IPS-18c (cell line): ENCODE measurements at regions not wholly inside any gene's neighbourhood (a gene's known extent, or its start where the extent isn't known, plus 50 kb on each side); places are given as distances from the start of the nearest gene placed in this dataset.
"Not testable (repeated sequence)": the region's sequence is repeated elsewhere in the genome, so short reads cannot be mapped to it uniquely, and the experiment has no call there.

Experiments
- H3K4me3 ChIP-seq: 2 replicates; pipeline ENCODE4 v1.7.0; 2013; ENCODE audit warnings: low read depth, mild to moderate bottlenecking, low read length, moderate library complexity; ENCODE audit not compliant: insufficient read depth
- H3K9me3 ChIP-seq: one replicate; pipeline ENCODE4 v1.6.1; 2013; ENCODE audit warnings: mild to moderate bottlenecking, low read length, moderate library complexity; ENCODE audit not compliant: control insufficient read depth, insufficient read depth

DNA sequence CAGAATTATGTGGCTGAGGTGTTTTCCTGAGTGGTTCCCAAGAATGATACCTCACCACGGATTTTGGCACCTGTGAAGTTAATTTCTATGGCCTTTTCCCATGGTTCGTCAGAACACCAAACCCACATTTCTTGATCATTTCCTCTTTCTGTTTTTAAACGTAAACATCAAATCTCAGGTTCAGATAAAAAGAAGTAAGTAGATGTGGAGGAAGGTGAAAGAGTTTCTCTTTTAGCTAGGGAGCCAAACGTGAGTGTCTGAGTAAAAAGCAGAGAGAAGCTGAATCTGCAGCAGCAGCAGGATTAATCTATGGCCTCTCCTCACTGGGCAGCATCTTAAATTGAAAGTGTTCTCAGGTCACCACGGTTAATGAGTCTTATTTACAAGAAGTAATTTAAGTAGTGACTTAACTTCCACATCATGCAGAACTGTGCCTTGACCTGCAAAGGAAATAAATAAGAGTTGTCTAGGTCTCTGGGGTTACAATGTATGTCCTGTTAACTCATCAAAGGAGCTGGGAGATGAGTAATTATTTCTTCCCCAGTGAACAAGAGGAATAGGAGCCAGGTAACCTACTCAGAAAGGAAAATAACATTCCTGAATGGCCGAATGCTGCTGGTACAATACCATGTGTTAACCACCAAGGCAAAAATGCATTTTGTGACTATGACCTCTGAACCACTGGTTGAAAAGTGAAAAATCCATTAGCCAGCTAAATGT, 139.6 kb upstream of the NETO1 start:
- Histone ChIP-seq H3K9me3 (no peaks in the 10 kb centered on the region), H3K4me3 (no peak overlapping the region)

DNA sequence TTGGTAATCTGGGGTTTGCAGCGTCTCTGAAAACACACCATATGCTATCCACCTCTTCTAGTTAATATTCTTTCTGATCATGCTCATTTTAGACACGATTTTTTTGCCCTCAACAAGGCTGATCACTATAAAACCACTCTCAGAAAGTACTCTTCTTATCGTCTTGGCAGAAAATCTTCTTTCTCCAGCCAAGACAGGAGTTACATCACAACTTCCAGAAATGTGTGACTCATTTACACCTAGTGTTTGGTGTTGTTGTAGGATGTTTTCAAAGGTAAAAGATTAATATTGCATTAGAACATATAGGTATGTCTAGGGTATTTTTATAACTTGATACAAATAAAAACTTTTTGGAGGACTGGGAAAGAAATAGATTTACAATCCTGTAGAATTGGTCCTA, 138.5 kb upstream of the NETO1 start:
- H3K4me3 ChIP-seq = no peak overlapping the region
- H3K9me3 ChIP-seq = no peaks in the 10 kb centered on the region

DNA sequence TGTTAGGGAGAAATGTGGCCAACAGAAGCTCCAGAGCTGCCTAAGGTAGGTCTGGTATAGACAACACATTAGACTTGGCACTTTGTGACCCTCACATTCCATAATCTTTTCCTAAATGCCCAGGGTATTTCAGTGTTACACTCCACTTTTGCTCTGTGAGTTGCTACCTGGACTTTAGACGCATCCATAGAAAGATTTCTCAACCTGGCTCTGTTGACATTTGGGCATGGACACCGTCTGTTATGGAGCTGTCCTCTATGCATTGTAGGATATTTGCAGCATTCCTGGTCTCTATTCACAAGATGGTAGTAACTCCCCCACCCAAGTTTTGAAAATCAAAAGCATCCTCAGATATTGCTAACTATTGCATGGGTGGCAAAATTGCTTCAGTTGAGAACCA, 136.5 kb upstream of the NETO1 start:
- H3K4me3 ChIP-seq = no peak overlapping the region

GRCh38 chr18:72999971-73000607, 132.3 kb upstream of the NETO1 start:
- no peaks in the 10 kb centered on the region for H3K9me3 ChIP-seq
- H3K4me3 ChIP-seq = no peak overlapping the region

More for the DNA sequence above, 136.5 kb upstream of the NETO1 start:
- H3K9me3 ChIP-seq = no peaks in the 10 kb centered on the region

DNA sequence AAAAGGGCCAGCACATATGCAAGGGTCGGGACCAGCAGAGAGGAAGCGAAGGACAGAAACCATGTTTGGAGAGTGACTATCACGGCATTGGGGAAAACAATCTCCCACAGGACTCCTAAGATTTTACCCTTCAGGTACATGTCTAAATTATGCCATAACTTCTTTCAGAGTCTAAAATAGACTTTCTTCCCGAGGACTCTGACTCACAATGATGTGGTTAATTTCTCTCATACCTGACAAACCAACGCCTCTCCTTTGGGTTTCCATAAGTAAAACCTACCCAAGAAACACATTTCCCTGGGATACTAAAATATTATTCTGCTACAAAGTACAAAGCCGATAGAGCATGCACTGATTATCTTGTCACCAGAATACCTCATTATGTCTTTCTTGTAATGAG, 127.8 kb upstream of the NETO1 start:
- H3K9me3 ChIP-seq = no peaks in the 10 kb centered on the region
- H3K4me3 ChIP-seq = no peak overlapping the region

- Histone ChIP-seq H3K9me3 (no peaks in the 10 kb centered on the region), H3K4me3 (no peak overlapping the region)
Measured at GRCh38 chr18:72993250-72993649, 125.5 kb upstream of the NETO1 start.

DNA sequence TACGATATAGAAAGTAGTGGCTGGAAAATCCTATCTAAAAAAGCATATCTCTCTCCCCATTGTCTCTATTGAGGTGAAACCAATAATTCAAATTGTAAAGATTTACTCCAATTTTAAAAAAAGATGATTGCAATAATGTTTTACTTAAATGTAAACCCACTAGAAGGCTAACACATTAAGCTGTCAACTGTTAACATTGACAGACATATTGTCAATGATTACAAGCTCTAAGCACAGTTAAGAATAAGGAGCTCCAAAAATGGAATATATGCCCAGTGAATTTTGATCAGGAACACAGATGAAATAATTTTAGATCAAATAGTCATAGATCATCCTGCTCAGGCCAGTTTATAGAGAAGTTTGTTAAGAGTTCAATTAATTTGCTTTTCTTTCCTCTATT, 123.6 kb upstream of the NETO1 start:
- no peaks in the 10 kb centered on the region for H3K9me3 ChIP-seq

DNA sequence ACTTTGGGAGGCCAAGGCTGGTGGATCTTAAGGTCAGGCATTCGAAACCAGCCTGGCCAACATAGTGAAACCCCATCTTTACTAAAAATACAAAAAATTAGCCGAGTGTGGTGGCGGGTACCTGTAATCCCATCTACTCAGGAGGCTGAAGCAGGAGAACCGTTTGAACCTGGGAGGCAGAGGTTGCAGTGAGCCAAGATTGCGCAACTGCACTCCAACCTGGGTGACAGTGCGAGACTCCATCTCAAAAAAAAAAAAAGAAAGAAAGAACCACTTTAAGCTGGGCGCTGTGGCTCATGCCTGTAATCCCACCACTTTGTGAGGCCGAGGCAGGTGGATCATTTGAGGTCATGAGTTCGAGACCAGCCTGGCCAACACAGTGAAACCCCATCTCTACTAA, 119.8 kb upstream of the NETO1 start:
- H3K4me3 ChIP-seq, H3K9me3 ChIP-seq: not testable (repeated sequence)

More for the DNA sequence above, 123.6 kb upstream of the NETO1 start:
- H3K4me3 ChIP-seq = no peak overlapping the region

- no peaks in the 10 kb centered on the region for H3K9me3 ChIP-seq
Measured at GRCh38 chr18:72986103-72986502, 118.3 kb upstream of the NETO1 start.

DNA sequence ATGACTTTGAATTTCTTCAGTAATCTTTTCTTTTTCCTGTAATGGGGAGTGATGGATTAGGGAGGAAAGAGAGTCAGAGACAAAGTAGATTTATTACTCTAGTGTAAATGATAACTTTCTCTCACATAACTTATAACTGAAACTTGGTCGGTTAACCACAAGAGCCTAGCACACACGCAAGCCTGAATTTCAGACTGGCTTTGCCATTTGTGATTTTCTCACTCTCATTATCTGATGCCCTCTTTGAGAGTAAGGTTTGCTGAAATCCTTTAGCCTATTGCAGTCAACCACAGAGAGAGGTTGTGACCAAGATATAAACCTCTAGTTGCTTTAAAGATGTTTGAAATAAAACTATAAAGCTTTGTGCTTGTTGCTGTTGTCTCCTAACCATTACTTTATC, 117.9 kb upstream of the NETO1 start:
- H3K9me3 ChIP-seq = no peaks in the 10 kb centered on the region
- no peak overlapping the region for H3K4me3 ChIP-seq

More at GRCh38 chr18:72986103-72986502, 118.3 kb upstream of the NETO1 start:
- H3K4me3 ChIP-seq = no peak overlapping the region

GRCh38 chr18:72984290-72984689, 116.5 kb upstream of the NETO1 start:
- H3K9me3 ChIP-seq = no peaks in the 10 kb centered on the region
- no peak overlapping the region for H3K4me3 ChIP-seq

- H3K9me3 ChIP-seq = no peaks in the 10 kb centered on the region
- no peak overlapping the region for H3K4me3 ChIP-seq
Measured at GRCh38 chr18:72973841-72974240, 106.1 kb upstream of the NETO1 start.

DNA sequence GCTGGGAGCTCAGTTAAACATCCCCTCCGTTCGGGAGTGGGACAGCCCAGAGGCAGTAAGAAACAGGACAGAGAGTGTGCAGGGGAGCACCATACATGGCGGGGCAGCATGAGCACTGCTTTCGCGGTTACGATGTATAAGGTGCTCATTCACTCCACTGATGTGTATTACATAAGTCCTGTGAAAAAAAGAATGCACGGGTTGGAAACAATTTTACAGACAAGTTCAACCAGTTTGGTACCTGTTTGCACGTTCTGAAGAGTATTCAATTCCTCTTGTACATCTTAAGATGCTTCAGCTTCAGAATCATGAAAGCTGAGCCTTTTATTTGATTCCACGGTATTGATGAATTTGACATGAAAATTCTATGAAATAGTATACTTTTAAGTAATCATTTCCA, 97.8 kb upstream of the NETO1 start:
- no peaks in the 10 kb centered on the region for H3K9me3 ChIP-seq
- H3K4me3 ChIP-seq = no peak overlapping the region

DNA sequence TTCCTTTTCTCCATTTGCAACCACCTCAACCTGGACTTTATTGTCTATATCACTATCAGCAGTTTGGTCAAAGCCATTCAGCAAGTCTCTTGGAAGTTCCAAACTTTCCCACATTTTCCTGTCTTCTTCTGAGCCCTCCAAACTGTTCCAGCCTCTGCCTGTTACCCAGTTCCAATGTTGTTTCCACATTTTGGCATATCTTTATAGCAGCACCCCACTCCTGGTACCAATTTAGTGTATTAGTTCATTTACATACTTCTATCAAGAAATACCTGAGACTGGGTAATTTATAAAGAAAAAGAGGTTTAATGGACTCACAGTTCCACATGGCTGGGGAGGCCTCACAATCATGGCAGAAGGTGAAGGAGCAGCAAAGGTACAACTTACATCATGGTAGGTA, 90.4 kb upstream of the NETO1 start:
- not testable (repeated sequence) for H3K4me3 ChIP-seq, H3K9me3 ChIP-seq

GRCh38 chr18:72948439-72948838, 80.7 kb upstream of the NETO1 start:
- Histone ChIP-seq H3K9me3 (no peaks in the 10 kb centered on the region), H3K4me3 (no peak overlapping the region)

DNA sequence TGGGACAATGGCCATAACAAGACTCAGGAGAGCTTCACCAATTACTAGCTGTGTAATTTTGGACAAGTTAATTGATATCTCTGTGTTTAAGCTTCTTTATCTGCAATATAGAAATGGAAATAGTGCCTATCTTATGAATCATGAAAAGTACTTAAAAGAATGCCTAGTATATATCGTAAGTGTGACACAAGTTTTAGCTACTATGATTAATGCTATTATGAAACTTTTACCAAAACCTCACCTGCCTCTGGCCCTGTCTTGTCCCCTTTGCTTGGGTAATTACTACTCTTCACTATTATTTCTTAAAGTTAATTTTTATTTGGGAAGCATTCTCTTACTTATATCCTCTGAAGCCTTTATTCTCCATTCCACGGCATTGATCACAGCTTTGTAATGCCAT, 75.0 kb upstream of the NETO1 start:
- Histone ChIP-seq H3K4me3 (no peak overlapping the region), H3K9me3 (no peaks in the 10 kb centered on the region)

DNA sequence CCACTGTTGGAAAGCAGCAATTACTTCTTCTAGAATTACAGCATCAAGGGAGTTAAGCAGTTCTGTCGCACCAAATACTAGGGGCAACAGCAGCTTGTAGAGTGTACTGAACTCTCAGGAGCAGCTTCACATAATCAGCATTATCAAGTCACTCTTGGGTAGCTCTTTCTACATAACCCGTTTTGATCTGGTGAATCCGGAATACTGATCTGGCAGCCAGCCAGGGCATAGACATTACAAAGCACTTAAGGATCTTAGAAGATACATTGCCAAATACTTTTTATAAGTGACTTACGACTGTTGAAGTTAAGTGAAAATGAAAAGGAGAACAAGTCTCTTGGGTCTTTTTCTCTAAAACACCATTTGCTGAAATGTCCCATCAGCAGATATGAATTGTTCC, 73.2 kb upstream of the NETO1 start:
- no peak overlapping the region for H3K4me3 ChIP-seq
- no peaks in the 10 kb centered on the region for H3K9me3 ChIP-seq

DNA sequence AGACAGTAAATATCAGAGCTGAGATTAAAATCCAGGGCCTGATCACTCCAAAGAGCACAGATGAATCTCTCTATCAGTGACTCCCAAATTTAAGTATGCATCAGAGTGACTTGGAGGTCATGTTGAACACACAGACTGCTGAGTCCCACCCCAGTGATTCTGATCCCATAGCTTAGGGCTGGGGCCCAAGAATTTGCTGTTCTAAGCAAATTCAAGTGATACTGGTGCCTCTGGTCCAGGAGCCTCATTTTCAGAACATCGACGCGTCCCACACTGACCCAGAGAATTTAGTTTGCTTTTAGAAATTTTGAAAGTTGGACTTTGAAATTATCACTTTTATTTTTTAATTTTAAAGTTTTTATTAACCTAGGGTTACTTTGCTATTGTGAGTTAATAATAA, 72.7 kb upstream of the NETO1 start:
- Histone ChIP-seq H3K4me3 (no peak overlapping the region), H3K9me3 (no peaks in the 10 kb centered on the region)

DNA sequence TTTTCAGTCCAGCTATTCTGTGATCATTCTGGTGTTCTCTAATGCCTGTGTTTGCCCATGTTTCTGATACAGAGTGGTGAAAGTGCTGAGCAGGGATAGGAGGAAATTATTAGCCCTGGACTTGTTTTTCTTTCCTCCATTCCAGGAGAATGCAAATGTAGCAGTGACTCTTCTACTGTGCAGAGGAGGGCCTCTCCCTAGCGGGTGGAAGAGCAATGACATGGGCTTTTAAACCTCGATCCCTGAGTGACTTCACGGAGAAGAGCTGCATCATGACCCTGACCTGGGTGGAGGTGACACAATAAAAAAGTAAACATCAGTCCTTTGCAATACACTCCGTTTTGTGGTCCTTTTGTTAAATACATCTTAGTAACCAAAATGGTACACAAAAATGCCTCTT, 68.0 kb upstream of the NETO1 start:
- no peaks in the 10 kb centered on the region for H3K9me3 ChIP-seq
- no peak overlapping the region for H3K4me3 ChIP-seq
